Gastroesophageal sphincter (tissue), 3 donors: ENCODE measurements at regions not wholly inside any gene's neighbourhood (a gene's known extent, or its start where the extent isn't known, plus 50 kb on each side); places are given as distances from the start of the nearest gene placed in this dataset.

Source experiments
- EP300 ChIP-seq: sonication (generic); formaldehyde crosslinking; IDR thresholded peaks from one replicate; pipeline ENCODE4 v1.6.1; 2017; ENCODE audit warnings: antibody characterized with exemption, mild to moderate bottlenecking
- TF ChIP-seq, protein P1 (sequence below), 4 experiments: fragments of 200-600 bp in 2 of 4; fragments of 450-650 bp in 2 of 4; sonication (generic) in 1 of 4; IDR thresholded peaks; one replicate each; pipeline ENCODE4 v1.5.1; 2017 to 2019; ENCODE audit warnings: antibody characterized with exemption in 4 of 4, mild to moderate bottlenecking in 2 of 4, moderate library complexity in 2 of 4

DNA sequence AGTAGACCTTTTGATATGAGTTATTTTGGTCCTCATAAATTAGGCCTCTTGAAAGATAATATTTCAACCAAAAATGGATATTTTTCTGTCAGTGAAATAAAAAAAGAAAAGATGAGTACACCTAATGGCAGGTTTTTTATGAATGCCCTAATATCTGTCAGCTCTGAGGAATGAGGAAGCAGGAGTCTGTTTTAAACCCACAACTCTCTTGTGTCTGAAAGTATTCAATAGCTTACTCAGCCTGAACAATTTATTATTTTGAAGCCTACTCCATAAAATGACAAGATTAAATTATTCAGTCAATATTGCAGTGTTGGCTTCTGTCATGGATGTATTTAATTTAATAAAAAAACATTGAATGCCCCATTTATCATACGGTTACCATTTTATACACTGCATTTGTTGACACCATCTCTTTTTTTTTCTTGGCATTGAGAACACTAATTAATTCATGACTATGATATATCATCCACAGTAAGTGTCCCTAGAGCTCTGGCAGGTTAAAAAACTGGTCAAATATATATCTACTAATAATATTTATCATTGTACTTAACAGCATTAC is 548.2 kb downstream of the CBLN2 start:
- TF ChIP-seq, protein P1, sequence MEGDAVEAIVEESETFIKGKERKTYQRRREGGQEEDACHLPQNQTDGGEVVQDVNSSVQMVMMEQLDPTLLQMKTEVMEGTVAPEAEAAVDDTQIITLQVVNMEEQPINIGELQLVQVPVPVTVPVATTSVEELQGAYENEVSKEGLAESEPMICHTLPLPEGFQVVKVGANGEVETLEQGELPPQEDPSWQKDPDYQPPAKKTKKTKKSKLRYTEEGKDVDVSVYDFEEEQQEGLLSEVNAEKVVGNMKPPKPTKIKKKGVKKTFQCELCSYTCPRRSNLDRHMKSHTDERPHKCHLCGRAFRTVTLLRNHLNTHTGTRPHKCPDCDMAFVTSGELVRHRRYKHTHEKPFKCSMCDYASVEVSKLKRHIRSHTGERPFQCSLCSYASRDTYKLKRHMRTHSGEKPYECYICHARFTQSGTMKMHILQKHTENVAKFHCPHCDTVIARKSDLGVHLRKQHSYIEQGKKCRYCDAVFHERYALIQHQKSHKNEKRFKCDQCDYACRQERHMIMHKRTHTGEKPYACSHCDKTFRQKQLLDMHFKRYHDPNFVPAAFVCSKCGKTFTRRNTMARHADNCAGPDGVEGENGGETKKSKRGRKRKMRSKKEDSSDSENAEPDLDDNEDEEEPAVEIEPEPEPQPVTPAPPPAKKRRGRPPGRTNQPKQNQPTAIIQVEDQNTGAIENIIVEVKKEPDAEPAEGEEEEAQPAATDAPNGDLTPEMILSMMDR (IDR thresholded peaks at IDR 0.05): no peak
- no peak for TF ChIP-seq EP300
